ENCODE measurements at regions not wholly inside any gene's neighbourhood (a gene's known extent, or its start where the extent isn't known, plus 50 kb on each side); places are given as distances from the start of the nearest gene placed in this dataset.
A peak's percentile ranks its signal among the peaks of the same experiment; 100 is the strongest.
"Not testable (repeated sequence)": the region's sequence is repeated elsewhere in the genome, so short reads cannot be mapped to it uniquely, and the experiment has no call there.

DNA sequence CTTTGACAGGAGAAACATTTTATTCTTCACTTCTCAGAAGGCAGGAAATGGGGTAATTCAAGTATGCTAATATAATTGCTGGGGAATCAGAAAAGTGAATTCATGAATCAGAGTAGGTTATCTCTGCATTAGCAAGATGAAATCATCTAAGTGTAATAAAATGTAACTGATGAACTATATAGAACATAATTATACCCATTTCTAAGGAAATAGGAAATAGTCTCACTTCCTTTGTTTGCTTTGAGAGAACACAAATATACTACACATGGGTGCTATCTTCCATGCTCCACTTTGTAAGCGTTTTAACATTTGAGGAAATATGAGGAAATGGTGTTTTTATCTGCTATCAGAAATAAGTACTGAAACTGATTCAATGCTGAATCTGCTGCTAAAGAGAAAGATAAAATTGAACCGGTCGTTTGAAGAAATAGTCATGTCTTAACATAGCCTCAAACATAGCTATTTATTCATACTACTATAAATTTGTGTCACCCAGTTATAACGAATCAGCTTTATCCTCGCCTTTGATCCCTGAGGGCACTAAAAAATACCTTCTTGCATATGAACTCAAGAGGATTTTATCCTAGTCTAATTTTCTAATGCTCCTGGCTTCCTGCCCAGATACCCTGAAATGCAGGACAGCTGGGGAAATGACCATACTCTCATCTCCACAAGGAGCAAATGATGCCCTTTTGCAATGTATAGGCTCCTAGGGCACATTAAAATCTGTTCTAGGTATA lies 696.0 kb downstream of the C12orf50 start:
- no peaks in the 10 kb centered on the region for H3K79me2 ChIP-seq (ENCODE audit: control insufficient read depth, insufficient read depth, low read length)
- no CpG with 5 or more reads among the region's 5 CpGs for WGBS (ENCODE audit: extremely low coverage, insufficient coverage, low lambda C conversion rate)
- peak overlapping the region; percentile 2 for H4K8ac ChIP-seq (ENCODE audit: low read depth, low read length)
- H3K4ac ChIP-seq (ENCODE audit: low read depth, low read length): no peak overlapping the region
- no peak overlapping the region for H3K18ac ChIP-seq (ENCODE audit: low read length)
- H3K4me1 ChIP-seq (ENCODE audit: control insufficient read depth, low read depth, low read length): no peaks in the 10 kb centered on the region
- no peak overlapping the region for H3K4me3 ChIP-seq (ENCODE audit: low read length)
- no peak overlapping the region for H3K23ac ChIP-seq (ENCODE audit: low read length)
- no peak overlapping the region for H3K9ac ChIP-seq (ENCODE audit: low read length)
- H2BK15ac ChIP-seq (replicated peaks; ENCODE audit: low read depth): no peak overlapping the region
- H3K4me2 ChIP-seq (ENCODE audit: low read length): no peak overlapping the region
- no peak overlapping the region for H3K27ac ChIP-seq (ENCODE audit: low read depth, low read length)
- H2AK5ac ChIP-seq (ENCODE audit: low read length): no peak overlapping the region
- H2BK5ac ChIP-seq (ENCODE audit: low read length): no peak overlapping the region
- H2BK120ac ChIP-seq (ENCODE audit: low read depth, low read length): no peak overlapping the region
- H3K79me1 ChIP-seq (ENCODE audit: low read length): no peaks in the 10 kb centered on the region
- H4K5ac ChIP-seq (ENCODE audit: low read length): no peak overlapping the region
- H3K56ac ChIP-seq (ENCODE audit: low read length): no peak overlapping the region
- no peaks in the 10 kb centered on the region for H3K27me3 ChIP-seq (ENCODE audit: insufficient read depth, low read length, poor library complexity)
- H3K36me3 ChIP-seq (ENCODE audit: control insufficient read depth, insufficient read depth, low read length): no peaks in the 10 kb centered on the region
- DNase-seq: no peak

DNA sequence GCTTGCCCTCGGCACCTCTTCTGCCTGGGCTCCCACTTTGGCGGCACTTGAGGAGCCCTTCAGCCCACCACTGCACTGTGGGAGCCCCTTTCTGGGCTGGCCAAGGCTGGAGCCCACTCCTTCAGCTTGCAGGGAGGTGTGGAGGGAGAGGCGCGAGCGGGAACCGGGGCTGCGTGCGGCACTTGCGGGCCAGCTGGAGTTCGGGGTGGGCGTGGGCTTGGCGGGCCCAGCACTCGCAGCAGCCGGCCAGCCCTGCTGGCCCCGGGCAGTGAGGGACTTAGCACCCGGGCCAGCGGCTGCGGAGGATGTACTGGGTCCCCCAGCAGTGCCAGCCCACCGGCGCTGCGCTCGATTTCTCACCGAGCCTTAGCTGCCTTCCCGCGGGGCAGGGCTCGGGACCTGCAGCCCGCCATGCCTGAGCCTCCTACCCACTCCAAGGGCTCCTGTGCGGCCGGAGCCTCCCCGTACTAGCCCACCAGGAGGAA lies 699.1 kb downstream of the C12orf50 start:
- not testable (repeated sequence) for H3K36me3 ChIP-seq (ENCODE audit: control insufficient read depth, insufficient read depth, low read length); H2BK120ac ChIP-seq (ENCODE audit: low read depth, low read length); H3K4ac ChIP-seq (ENCODE audit: low read depth, low read length); H3K18ac ChIP-seq (ENCODE audit: low read length); H2BK15ac ChIP-seq (replicated peaks; ENCODE audit: low read depth); H3K79me1 ChIP-seq (ENCODE audit: low read length); H3K27me3 ChIP-seq (ENCODE audit: insufficient read depth, low read length, poor library complexity); H3K23ac ChIP-seq (ENCODE audit: low read length); H3K4me2 ChIP-seq (ENCODE audit: low read length); H3K79me2 ChIP-seq (ENCODE audit: control insufficient read depth, insufficient read depth, low read length); H2AK5ac ChIP-seq (ENCODE audit: low read length); H4K5ac ChIP-seq (ENCODE audit: low read length); H3K27ac ChIP-seq (ENCODE audit: low read depth, low read length); H3K4me1 ChIP-seq (ENCODE audit: control insufficient read depth, low read depth, low read length); H3K9ac ChIP-seq (ENCODE audit: low read length); H2BK5ac ChIP-seq (ENCODE audit: low read length); H3K56ac ChIP-seq (ENCODE audit: low read length); H3K4me3 ChIP-seq (ENCODE audit: low read length); H4K8ac ChIP-seq (ENCODE audit: low read depth, low read length); DNase-seq
- WGBS (ENCODE audit: extremely low coverage, insufficient coverage, low lambda C conversion rate): no CpG with 5 or more reads among the region's 30 CpGs

DNA sequence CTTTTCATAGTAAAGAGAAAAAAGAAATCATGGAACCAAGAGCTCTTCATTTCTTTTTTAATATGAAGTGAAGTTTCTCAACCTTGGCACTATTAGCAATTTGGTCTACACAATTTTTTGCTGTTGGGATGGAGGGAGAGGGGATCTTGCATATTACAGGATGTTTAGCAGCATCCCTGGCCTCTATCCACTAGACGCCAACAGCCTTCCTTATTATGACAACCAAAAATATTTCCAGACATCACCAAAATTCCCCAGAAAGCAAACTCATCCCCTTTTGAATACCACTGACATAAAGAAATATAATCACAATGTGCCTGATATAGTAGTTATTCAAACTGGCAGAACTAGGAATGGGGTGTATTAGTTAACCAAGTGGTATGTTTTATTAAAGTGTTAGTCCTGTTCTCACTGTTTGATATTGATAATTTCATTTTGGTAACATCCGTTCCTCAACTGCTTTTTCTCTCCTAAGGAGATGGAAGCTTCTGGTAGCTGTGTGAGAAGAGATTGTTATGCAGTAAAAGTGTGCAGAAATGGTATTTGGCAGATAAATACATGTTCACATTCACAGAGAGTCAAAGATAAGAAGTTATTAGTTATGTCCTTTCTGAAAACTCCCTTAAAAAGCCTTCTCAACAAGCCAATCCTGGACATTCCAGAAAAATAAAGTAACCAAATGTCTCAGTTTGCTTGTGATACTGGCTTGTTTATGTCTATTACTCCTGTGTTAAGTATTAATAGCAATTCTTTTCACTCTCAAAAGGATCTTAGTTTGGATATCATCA lies 699.9 kb downstream of the C12orf50 start:
- Histone ChIP-seq H2BK120ac (ENCODE audit: low read depth, low read length) (no peak overlapping the region), H3K4me1 (ENCODE audit: control insufficient read depth, low read depth, low read length) (no peaks in the 10 kb centered on the region), H2BK5ac (ENCODE audit: low read length) (no peak overlapping the region), H3K79me1 (ENCODE audit: low read length) (no peaks in the 10 kb centered on the region), H3K36me3 (ENCODE audit: control insufficient read depth, insufficient read depth, low read length) (no peaks in the 10 kb centered on the region), H3K18ac (ENCODE audit: low read length) (no peak overlapping the region), H2BK15ac (replicated peaks; ENCODE audit: low read depth) (no peak overlapping the region), H3K4me2 (ENCODE audit: low read length) (no peak overlapping the region), H3K23ac (ENCODE audit: low read length) (no peak overlapping the region), H4K5ac (ENCODE audit: low read length) (no peak overlapping the region), H3K4me3 (ENCODE audit: low read length) (no peak overlapping the region), H3K9ac (ENCODE audit: low read length) (no peak overlapping the region), H3K79me2 (ENCODE audit: control insufficient read depth, insufficient read depth, low read length) (no peaks in the 10 kb centered on the region), H3K4ac (ENCODE audit: low read depth, low read length) (no peak overlapping the region), H3K56ac (ENCODE audit: low read length) (no peak overlapping the region), H4K8ac (ENCODE audit: low read depth, low read length) (no peak overlapping the region), H3K27me3 (ENCODE audit: insufficient read depth, low read length, poor library complexity) (no peaks in the 10 kb centered on the region), H3K27ac (ENCODE audit: low read depth, low read length) (no peak overlapping the region), H2AK5ac (ENCODE audit: low read length) (no peak overlapping the region)
- WGBS (ENCODE audit: extremely low coverage, insufficient coverage, low lambda C conversion rate): no CpG with 5 or more reads among the region's 2 CpGs
- DNase-seq: no peak

DNA sequence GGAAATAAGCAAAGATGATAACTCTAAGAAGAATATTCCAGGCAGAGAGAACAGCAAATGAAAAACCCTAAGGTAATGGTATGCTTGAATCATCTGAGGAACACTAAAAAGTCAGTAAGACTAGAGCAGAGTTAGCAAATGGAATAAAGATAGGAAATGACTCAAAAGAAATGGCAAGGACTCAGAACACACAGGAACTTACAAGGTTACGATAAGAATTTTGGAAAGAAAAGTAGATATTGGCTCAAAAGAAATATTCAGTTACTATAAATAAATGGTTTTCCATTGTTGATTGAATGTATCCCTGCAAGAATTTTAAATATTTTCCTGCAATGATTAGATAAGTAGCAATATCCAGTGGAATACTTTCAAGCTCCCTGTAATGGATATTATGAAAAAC lies 705.8 kb downstream of the C12orf50 start:
- Histone ChIP-seq H2AK5ac (ENCODE audit: low read length) (no peak overlapping the region), H2BK15ac (replicated peaks; ENCODE audit: low read depth) (no peak overlapping the region), H2BK120ac (ENCODE audit: low read depth, low read length) (no peak overlapping the region), H4K8ac (ENCODE audit: low read depth, low read length) (no peak overlapping the region), H4K5ac (ENCODE audit: low read length) (no peak overlapping the region), H3K4me3 (ENCODE audit: low read length) (no peak overlapping the region), H3K79me2 (ENCODE audit: control insufficient read depth, insufficient read depth, low read length) (no peaks in the 10 kb centered on the region), H3K4me2 (ENCODE audit: low read length) (no peak overlapping the region), H3K36me3 (ENCODE audit: control insufficient read depth, insufficient read depth, low read length) (no peaks in the 10 kb centered on the region), H3K23ac (ENCODE audit: low read length) (no peak overlapping the region), H3K56ac (ENCODE audit: low read length) (no peak overlapping the region), H3K9ac (ENCODE audit: low read length) (no peak overlapping the region), H3K27ac (ENCODE audit: low read depth, low read length) (no peak overlapping the region), H3K18ac (ENCODE audit: low read length) (no peak overlapping the region), H3K27me3 (ENCODE audit: insufficient read depth, low read length, poor library complexity) (no peaks in the 10 kb centered on the region), H3K4ac (ENCODE audit: low read depth, low read length) (no peak overlapping the region), H3K4me1 (ENCODE audit: control insufficient read depth, low read depth, low read length) (no peaks in the 10 kb centered on the region), H2BK5ac (ENCODE audit: low read length) (no peak overlapping the region), H3K79me1 (ENCODE audit: low read length) (no peaks in the 10 kb centered on the region)
- no CpG with 5 or more reads among the region's 1 CpG for WGBS (ENCODE audit: extremely low coverage, insufficient coverage, low lambda C conversion rate)
- DNase-seq: no peak

DNA sequence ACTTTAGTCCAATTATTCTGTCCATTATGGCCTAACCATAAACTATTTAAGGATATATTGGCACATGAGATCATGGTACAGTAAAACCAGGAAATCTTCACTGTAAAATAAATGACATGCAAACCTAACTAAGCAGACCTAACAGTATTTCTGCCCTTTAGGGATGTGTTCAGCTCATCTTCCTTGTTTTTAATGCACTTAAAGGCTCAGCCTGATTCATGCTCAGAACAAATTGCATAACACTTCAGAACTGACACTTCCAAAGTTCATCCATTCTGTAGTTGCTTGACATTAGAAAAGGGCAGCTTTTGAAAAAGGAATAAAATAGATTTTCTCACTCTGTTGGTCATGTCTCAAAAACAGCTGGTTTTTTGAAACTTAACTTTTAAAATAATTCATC lies 708.5 kb downstream of the C12orf50 start:
- Histone ChIP-seq H3K36me3 (ENCODE audit: control insufficient read depth, insufficient read depth, low read length) (no peaks in the 10 kb centered on the region), H3K27ac (ENCODE audit: low read depth, low read length) (no peak overlapping the region), H3K79me1 (ENCODE audit: low read length) (no peaks in the 10 kb centered on the region), H3K23ac (ENCODE audit: low read length) (no peak overlapping the region), H2BK120ac (ENCODE audit: low read depth, low read length) (no peak overlapping the region), H3K18ac (ENCODE audit: low read length) (no peak overlapping the region), H3K4me3 (ENCODE audit: low read length) (no peak overlapping the region), H3K4ac (ENCODE audit: low read depth, low read length) (no peak overlapping the region), H4K8ac (ENCODE audit: low read depth, low read length) (no peak overlapping the region), H2AK5ac (ENCODE audit: low read length) (no peak overlapping the region), H3K4me2 (ENCODE audit: low read length) (no peak overlapping the region), H4K5ac (ENCODE audit: low read length) (no peak overlapping the region), H3K79me2 (ENCODE audit: control insufficient read depth, insufficient read depth, low read length) (no peaks in the 10 kb centered on the region), H3K4me1 (ENCODE audit: control insufficient read depth, low read depth, low read length) (no peaks in the 10 kb centered on the region), H3K56ac (ENCODE audit: low read length) (no peak overlapping the region), H2BK5ac (ENCODE audit: low read length) (no peak overlapping the region), H3K9ac (ENCODE audit: low read length) (no peak overlapping the region), H2BK15ac (replicated peaks; ENCODE audit: low read depth) (no peak overlapping the region), H3K27me3 (ENCODE audit: insufficient read depth, low read length, poor library complexity) (no peaks in the 10 kb centered on the region)
- DNase-seq: no peak

Measured in mesendoderm (in vitro differentiated cells).